GM12874 (cell line): ENCODE measurements at regions not wholly inside any gene's neighbourhood (a gene's known extent, or its start where the extent isn't known, plus 50 kb on each side); places are given as distances from the start of the nearest gene placed in this dataset.

ENCODE experiments used
- TF ChIP-seq, protein P1 (sequence below): IDR thresholded peaks from 2 replicates; pipeline ENCODE4 v1.5.1; 2011; ENCODE audit warnings: low read depth, mild to moderate bottlenecking, control low read depth, low read length, moderate library complexity; ENCODE audit not compliant: insufficient read depth

DNA sequence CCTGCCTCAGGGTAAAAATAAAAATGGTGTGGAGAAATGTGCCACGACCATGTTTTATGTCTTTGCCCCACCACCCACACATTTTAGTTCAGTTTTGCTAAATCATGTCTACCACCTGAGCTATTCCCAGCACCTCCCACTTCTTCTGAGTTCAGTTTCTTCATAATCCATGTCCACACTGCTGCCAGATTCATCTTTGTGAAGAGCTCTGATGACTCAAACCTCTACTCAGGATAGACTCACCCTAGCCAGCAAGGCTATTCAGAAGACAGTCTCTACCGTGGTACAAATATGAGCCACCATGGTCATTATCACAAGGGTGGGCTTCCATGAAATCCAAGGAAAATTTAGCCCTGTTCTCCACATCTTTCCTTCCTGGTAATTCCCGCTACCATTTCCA lies 231.1 kb upstream of the PRKCQ start:
- TF ChIP-seq, protein P1, sequence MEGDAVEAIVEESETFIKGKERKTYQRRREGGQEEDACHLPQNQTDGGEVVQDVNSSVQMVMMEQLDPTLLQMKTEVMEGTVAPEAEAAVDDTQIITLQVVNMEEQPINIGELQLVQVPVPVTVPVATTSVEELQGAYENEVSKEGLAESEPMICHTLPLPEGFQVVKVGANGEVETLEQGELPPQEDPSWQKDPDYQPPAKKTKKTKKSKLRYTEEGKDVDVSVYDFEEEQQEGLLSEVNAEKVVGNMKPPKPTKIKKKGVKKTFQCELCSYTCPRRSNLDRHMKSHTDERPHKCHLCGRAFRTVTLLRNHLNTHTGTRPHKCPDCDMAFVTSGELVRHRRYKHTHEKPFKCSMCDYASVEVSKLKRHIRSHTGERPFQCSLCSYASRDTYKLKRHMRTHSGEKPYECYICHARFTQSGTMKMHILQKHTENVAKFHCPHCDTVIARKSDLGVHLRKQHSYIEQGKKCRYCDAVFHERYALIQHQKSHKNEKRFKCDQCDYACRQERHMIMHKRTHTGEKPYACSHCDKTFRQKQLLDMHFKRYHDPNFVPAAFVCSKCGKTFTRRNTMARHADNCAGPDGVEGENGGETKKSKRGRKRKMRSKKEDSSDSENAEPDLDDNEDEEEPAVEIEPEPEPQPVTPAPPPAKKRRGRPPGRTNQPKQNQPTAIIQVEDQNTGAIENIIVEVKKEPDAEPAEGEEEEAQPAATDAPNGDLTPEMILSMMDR, result no peak

DNA sequence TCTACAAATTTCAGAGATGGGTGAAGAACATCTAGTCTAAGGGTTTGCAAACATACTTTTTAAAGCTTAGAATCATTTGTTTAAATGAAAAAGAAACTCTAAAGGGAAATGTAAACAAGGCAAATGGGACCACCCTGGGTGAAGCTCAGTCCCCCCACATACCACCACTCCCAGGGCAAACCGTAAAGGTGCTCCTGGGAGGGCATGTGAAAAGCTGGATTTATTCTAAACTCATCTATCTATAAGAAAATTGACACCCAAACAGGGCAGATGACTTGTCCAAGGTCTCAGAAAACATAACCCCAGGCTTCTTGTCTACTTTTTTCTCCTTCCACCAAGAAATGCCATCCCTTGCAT lies 223.3 kb upstream of the PRKCQ start:
- TF ChIP-seq, protein P1, result no peak

DNA sequence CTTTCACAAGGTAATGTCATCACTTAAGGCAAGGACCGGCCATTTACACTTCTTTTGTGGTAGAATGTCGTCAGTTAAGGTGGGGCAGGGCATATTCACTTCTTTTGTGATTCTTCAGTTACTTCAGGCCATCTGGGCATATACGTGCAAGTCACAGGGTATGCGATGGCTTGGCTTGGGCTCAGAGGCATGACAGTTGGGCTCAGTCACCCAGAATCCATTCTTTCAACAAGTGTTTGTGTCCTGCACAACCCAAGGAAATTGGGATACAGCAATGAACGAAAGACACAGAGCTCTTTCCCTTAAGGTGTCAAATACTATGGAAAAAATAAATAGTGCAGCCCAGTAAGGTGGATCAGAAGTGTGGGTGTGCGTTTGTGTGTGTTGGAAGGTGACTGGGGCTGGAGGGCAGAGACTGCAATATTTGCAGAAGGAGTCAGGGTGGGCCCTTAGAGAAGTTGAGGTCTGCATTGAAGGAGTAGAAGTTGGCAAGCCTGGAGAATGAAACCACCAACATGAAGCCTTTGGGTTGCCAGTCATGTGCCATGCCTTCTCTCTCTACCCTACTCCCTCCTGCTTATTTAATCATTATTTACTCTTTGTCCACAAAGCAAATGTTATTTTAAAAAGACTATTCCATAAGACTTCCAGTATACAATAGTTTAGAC lies 222.8 kb upstream of the PRKCQ start:
- TF ChIP-seq, protein P1, result no peak

DNA sequence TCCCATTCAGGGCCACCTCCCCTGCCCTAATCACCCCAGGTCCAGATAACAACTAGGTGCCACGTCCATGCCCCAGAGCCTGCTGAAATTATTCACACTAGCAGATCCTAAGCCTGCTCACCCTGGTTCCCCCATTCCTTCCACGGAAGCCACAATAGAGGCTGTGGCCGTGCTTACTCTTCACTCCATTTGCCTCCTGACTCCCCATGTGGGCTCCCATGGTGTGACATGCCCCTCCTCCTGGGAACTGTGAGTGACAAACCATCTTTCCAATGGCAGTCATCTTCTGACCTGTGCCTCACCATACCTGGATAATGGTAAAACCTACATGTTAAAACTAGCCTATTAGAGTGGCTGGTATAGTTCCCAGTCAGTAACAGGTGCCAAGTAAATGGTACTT lies 216.2 kb upstream of the PRKCQ start:
- TF ChIP-seq, protein P1, result no peak

GRCh38 chr10:6795541-6795940 lies 215.5 kb upstream of the PRKCQ start:
- TF ChIP-seq, protein P1, result no peak

DNA sequence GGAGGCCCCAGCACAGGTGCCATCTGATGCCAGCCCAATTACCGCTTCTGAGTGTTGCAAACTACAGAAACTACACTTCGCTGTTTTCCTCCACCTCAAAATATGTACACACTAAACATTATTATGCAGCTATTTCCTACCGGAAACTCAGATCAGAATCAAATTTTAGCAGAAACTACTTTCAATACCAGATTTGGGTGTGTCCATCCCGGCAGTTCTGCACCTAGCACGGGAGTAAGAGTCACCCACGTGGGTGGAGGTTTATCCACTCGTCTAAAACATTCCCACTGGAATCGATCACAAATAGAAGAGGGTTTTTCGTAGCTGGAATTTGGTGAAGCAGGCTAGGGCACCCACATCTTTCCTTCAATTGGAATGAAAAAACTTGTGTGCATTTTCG lies 214.4 kb upstream of the PRKCQ start:
- TF ChIP-seq, protein P1, result no peak

DNA sequence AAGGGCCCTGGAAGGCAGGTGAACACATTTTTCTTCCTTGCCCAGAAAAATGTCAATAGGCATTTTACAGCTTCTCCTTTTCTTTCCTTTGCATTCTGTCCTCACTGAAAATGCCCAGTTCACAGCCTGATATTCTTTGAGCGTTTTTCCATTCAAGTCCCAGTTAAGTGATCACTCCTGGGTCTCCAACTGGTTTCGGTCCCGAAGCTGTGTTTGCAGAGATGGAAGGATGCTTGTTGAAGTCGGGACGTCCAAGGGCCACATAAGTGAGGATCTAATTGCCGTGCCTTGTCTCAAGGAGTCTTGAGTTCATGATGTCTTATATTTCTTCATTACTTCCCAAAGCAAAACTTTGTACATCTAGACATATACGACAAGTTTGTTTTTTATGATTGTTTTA lies 208.7 kb upstream of the PRKCQ start:
- TF ChIP-seq, protein P1, result no peak

- TF ChIP-seq, protein P1, result no peak
Measured at GRCh38 chr10:6788231-6788630, 208.2 kb upstream of the PRKCQ start.
